ENCODE measurements at regions not wholly inside any gene's neighbourhood (a gene's known extent, or its start where the extent isn't known, plus 50 kb on each side); places are given as distances from the start of the nearest gene placed in this dataset.

DNA sequence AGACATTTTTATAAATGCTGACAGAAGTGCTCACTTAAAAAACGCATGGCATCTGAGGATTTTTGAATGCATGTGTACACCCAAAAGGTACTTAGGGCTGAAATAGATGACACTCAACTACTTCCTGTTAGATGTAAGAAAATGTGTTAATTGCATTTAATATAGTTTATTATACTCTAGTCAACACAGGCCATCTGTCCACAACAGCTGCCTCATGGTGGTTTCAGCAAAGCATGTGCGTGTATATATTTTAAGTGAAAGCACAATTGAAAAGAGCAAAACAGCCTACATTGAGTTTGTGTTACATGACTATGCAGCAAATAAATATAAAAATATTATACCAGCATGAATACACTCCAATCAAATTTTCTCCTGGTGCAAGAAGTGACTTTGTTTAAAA is 1233.0 kb upstream of the EYS start:
- Histone ChIP-seq H3K27ac (ENCODE audit: extremely low read depth, low read depth, low read length) (no peak overlapping the region), H3K36me3 (ENCODE audit: control insufficient read depth in 2 of 2, insufficient read depth in 1 of 2, low read length in 2 of 2) (no peaks in the 10 kb centered on the region), H3K9me3 (ENCODE audit: control insufficient read depth, insufficient read depth, low read depth, low read length) (no peaks in the 10 kb centered on the region), H3K4me1 (ENCODE audit: control insufficient read depth, insufficient read depth, low read length) (no peaks in the 10 kb centered on the region), H3K4me3 (ENCODE audit: low read depth, low read length) (no peak overlapping the region)
- ChIA-PET CTCF (interaction anchor here (1.0 kb wide), 1 partner anchor 14 kb away, joined by 3 read pairs; no protein-coding TSS in a partner anchor), POLR2A (no interaction called here)
- TF ChIP-seq ZNF518A (tag by site-specific recombination; conservative IDR thresholded peaks at IDR 0.05; ENCODE audit: low read depth) (no peak), ZNF335 (tag by site-specific recombination; conservative IDR thresholded peaks at IDR 0.05) (no peak), ZFP41 (tag by site-specific recombination; IDR thresholded peaks at IDR 0.05; ENCODE audit: borderline replicate concordance) (no peak), ZNF473 (tag by site-specific recombination; IDR thresholded peaks at IDR 0.05) (no peak), ZNF501 (tag by site-specific recombination; IDR thresholded peaks at IDR 0.05) (no peak), ZNF449 (tag by site-specific recombination; IDR thresholded peaks at IDR 0.05) (no peak), ZNF747 (tag by site-specific recombination; IDR thresholded peaks at IDR 0.05) (no peak), ZNF600 (tag by site-specific recombination; IDR thresholded peaks at IDR 0.05) (no peak), YY1 (tag by site-specific recombination; IDR thresholded peaks at IDR 0.05) (no peak), KLF7 (tag by site-specific recombination; IDR thresholded peaks at IDR 0.05; ENCODE audit: borderline replicate concordance) (no peak), ZIC2 (tag by site-specific recombination; IDR thresholded peaks at IDR 0.05) (no peak), ZNF184 (tag by site-specific recombination; IDR thresholded peaks at IDR 0.05) (no peak), ZNF623 (tag by site-specific recombination; IDR thresholded peaks at IDR 0.05) (no peak), ZNF558 (tag by site-specific recombination; IDR thresholded peaks at IDR 0.05) (no peak), ZNF707 (tag by site-specific recombination; IDR thresholded peaks at IDR 0.05) (no peak), ZNF146 (tag by site-specific recombination; IDR thresholded peaks at IDR 0.05) (no peak), ZNF776 (tag by site-specific recombination; IDR thresholded peaks at IDR 0.05; ENCODE audit: borderline replicate concordance) (no peak)
- TF ChIP-seq, protein P1, sequence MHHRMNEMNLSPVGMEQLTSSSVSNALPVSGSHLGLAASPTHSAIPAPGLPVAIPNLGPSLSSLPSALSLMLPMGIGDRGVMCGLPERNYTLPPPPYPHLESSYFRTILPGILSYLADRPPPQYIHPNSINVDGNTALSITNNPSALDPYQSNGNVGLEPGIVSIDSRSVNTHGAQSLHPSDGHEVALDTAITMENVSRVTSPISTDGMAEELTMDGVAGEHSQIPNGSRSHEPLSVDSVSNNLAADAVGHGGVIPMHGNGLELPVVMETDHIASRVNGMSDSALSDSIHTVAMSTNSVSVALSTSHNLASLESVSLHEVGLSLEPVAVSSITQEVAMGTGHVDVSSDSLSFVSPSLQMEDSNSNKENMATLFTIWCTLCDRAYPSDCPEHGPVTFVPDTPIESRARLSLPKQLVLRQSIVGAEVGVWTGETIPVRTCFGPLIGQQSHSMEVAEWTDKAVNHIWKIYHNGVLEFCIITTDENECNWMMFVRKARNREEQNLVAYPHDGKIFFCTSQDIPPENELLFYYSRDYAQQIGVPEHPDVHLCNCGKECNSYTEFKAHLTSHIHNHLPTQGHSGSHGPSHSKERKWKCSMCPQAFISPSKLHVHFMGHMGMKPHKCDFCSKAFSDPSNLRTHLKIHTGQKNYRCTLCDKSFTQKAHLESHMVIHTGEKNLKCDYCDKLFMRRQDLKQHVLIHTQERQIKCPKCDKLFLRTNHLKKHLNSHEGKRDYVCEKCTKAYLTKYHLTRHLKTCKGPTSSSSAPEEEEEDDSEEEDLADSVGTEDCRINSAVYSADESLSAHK (tag by site-specific recombination; IDR thresholded peaks at IDR 0.05): no peak
- TF ChIP-seq, protein P2, sequence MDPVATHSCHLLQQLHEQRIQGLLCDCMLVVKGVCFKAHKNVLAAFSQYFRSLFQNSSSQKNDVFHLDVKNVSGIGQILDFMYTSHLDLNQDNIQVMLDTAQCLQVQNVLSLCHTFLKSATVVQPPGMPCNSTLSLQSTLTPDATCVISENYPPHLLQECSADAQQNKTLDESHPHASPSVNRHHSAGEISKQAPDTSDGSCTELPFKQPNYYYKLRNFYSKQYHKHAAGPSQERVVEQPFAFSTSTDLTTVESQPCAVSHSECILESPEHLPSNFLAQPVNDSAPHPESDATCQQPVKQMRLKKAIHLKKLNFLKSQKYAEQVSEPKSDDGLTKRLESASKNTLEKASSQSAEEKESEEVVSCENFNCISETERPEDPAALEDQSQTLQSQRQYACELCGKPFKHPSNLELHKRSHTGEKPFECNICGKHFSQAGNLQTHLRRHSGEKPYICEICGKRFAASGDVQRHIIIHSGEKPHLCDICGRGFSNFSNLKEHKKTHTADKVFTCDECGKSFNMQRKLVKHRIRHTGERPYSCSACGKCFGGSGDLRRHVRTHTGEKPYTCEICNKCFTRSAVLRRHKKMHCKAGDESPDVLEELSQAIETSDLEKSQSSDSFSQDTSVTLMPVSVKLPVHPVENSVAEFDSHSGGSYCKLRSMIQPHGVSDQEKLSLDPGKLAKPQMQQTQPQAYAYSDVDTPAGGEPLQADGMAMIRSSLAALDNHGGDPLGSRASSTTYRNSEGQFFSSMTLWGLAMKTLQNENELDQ (tag by site-specific recombination; IDR thresholded peaks at IDR 0.05; ENCODE audit: low read depth): no peak
- TF ChIP-seq, protein P3, sequence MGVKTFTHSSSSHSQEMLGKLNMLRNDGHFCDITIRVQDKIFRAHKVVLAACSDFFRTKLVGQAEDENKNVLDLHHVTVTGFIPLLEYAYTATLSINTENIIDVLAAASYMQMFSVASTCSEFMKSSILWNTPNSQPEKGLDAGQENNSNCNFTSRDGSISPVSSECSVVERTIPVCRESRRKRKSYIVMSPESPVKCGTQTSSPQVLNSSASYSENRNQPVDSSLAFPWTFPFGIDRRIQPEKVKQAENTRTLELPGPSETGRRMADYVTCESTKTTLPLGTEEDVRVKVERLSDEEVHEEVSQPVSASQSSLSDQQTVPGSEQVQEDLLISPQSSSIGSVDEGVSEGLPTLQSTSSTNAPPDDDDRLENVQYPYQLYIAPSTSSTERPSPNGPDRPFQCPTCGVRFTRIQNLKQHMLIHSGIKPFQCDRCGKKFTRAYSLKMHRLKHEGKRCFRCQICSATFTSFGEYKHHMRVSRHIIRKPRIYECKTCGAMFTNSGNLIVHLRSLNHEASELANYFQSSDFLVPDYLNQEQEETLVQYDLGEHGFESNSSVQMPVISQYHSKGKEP (tag by site-specific recombination; IDR thresholded peaks at IDR 0.05): no peak

All from HEK293 (cell line).